Nephron (organoid): ENCODE measurements at regions not wholly inside any gene's neighbourhood (a gene's known extent, or its start where the extent isn't known, plus 50 kb on each side); places are given as distances from the start of the nearest gene placed in this dataset.

Experiments
- H3K27ac Mint-ChIP-seq, 3 experiments: 2 replicates each; pipeline ENCODE4 v1.8.0; 2020; ENCODE audit warnings: mixed read lengths in 3 of 3, mild to moderate bottlenecking in 2 of 3, moderate library complexity in 1 of 3
- H3K27me3 Mint-ChIP-seq: 2 replicates; pipeline ENCODE4 v1.8.0; 2021; ENCODE audit warnings: low read depth, mild to moderate bottlenecking, moderate library complexity, mixed read lengths
- H3K36me3 Mint-ChIP-seq: 2 replicates; pipeline ENCODE4 v1.8.0; 2020; ENCODE audit warnings: low read depth, mixed read lengths
- H3K4me1 Mint-ChIP-seq: 2 replicates; pipeline ENCODE4 v1.8.0; 2020; ENCODE audit warnings: mixed read lengths
- H3K4me3 Mint-ChIP-seq, 3 experiments: 2 replicates each; pipeline ENCODE4 v1.8.0; 2020; ENCODE audit warnings: mild to moderate bottlenecking in 3 of 3, mixed read lengths in 3 of 3, moderate library complexity in 2 of 3
- H3K9me3 Mint-ChIP-seq: 2 replicates; pipeline ENCODE4 v1.8.0; 2020; ENCODE audit warnings: mixed read lengths
- CTCF ChIP-seq, 3 experiments: fragments of 200-600 bp; sonication (generic); IDR thresholded peaks; one replicate each; pipeline ENCODE4 v1.5.0; 2021; ENCODE audit warnings: antibody characterized with exemption in 3 of 3; ENCODE audit not compliant: unreplicated experiment in 3 of 3

GRCh38 chr4:8700531-8700930, 108.0 kb downstream of the CPZ start:
- Mint-ChIP-seq H3K4me1 (no peaks in the 10 kb centered on the region), H3K4me3 (no peak overlapping the region), H3K9me3 (peaks cover 7% of the 10 kb centered on the region), H3K27ac (no peak overlapping the region), H3K27me3 (peaks cover 70% of the 10 kb centered on the region), H3K36me3 (no peaks in the 10 kb centered on the region)
- TF ChIP-seq CTCF (IDR thresholded peaks at IDR 0.05; ENCODE audit: unreplicated experiment in 3 of 3) = no peak

DNA sequence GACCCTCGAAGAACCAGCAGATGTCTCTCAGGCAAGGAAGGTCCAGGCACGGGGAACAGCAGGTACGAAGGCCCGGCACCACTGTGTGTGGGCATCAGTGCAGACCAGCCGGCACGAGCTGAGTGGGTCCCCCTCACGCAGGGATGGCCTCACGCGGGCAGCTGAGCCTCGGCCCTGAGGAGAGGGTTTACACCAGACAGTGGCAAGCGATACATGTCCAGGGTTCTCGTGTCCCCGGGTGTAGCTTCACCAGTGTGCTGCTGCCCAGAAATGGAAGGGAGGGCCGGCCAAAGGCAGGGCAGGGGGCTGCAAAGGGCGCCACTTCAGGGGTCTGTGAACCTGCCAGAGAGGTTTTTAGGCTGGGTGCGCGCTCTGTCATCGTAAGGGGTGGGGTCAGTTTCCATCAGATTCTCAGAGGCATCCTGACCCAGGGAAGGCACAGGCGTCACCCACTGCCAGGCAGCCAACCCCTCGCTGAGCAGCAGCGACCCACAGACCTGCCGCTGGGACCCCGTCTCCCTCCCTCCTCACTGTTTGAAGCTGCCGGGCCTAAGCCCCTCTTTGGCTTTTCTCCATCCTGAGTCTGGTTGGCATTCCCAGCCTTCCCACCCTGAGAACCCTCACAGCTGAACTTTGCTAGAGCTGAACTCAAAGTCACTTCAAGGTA, 107.0 kb downstream of the CPZ start:
- Mint-ChIP-seq H3K27me3 (peaks cover 74% of the 10 kb centered on the region), H3K4me1 (no peaks in the 10 kb centered on the region), H3K4me3 (no peak overlapping the region), H3K27ac (no peak overlapping the region), H3K36me3 (no peaks in the 10 kb centered on the region), H3K9me3 (peaks cover 7% of the 10 kb centered on the region)
- no peak for TF ChIP-seq CTCF (IDR thresholded peaks at IDR 0.05; ENCODE audit: unreplicated experiment in 3 of 3)

- H3K36me3 Mint-ChIP-seq = no peaks in the 10 kb centered on the region
- H3K4me1 Mint-ChIP-seq = no peaks in the 10 kb centered on the region
- no peak overlapping the region for H3K27ac Mint-ChIP-seq
- peaks cover 7% of the 10 kb centered on the region for H3K9me3 Mint-ChIP-seq
- H3K4me3 Mint-ChIP-seq = no peak overlapping the region
- TF ChIP-seq CTCF (IDR thresholded peaks at IDR 0.05; ENCODE audit: unreplicated experiment in 3 of 3) = no peak
- H3K27me3 Mint-ChIP-seq = peaks cover 69% of the 10 kb centered on the region
Measured at GRCh38 chr4:8699063-8699385, 106.5 kb downstream of the CPZ start.

DNA sequence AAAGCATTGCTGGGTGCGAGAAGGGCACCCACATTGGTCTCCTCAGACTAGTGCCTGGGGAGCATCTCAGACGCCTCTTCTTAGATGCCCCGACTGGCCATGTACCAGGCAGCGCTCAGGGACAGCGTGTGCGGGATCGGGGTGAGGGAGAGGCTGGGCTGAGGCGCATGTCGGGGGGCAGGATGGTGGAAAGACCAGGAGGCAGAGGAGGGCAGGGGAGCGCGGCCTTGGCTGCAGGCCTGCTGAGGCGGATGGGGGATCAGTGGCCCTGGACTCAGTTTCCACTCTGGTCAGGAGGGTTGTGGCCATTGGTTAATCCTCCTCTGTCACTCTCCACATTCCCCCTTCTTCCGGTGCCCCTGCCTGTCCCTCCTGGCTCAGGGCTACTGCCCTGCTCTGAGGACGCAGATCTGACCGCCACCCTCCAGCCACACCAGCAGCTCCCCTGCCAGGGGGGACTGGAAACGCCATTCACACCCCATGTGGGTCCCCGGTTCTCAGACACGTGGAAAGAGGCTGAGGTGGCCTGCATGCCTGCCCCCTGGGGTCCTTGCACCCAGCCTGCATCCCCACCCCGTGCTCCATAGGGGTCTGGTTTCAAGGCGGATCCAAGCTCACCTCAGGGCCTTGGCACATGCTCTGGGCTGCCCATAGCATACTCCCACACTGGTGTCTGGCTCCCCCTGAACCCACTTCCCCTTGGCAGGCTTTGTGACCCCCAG, 105.9 kb downstream of the CPZ start:
- Mint-ChIP-seq H3K4me1 (no peaks in the 10 kb centered on the region), H3K27me3 (peaks cover 71% of the 10 kb centered on the region), H3K36me3 (no peaks in the 10 kb centered on the region), H3K9me3 (peaks cover 7% of the 10 kb centered on the region), H3K27ac (no peak overlapping the region), H3K4me3 (no peak overlapping the region)
- TF ChIP-seq CTCF (IDR thresholded peaks at IDR 0.05; ENCODE audit: unreplicated experiment in 3 of 3) = no peak

GRCh38 chr4:8697826-8698225, 105.3 kb downstream of the CPZ start:
- no peak for TF ChIP-seq CTCF (IDR thresholded peaks at IDR 0.05; ENCODE audit: unreplicated experiment in 3 of 3)
- Mint-ChIP-seq H3K27me3 (peaks cover 71% of the 10 kb centered on the region), H3K4me1 (no peaks in the 10 kb centered on the region), H3K27ac (no peak overlapping the region), H3K4me3 (no peak overlapping the region), H3K36me3 (no peaks in the 10 kb centered on the region), H3K9me3 (peaks cover 7% of the 10 kb centered on the region)
